K562 (cell line): ENCODE measurements at regions not wholly inside any gene's neighbourhood (a gene's known extent, or its start where the extent isn't known, plus 50 kb on each side); places are given as distances from the start of the nearest gene placed in this dataset.
A peak's percentile ranks its signal among the peaks of the same experiment; 100 is the strongest.

Experiments used
- ATAC-seq: fragments of 200-7000 bp; cut with Tn5 transposase; 3 replicates; pipeline ENCODE4 v1.9.1; 2020; ENCODE audit warnings: moderate library complexity
- BruUV-seq: library from RNA; stranded (reverse); fragments of 400-500 nt; replicated peaks from 2 replicates; lab custom pipeline; 2021; lab: Mats Ljungman, UMichigan
- CTCF ChIA-PET: fragments of 300-600 bp; formaldehyde crosslinking; extraction: SDS; loops from one replicate; lab custom pipeline; 2021; ENCODE audit warnings: low intra/inter-chr PET ratio; lab: Yijun Ruan, JAX
- POLR2A ChIA-PET: fragments of 300-600, 350-650 bp; sonication (Branson Sonifier 250); formaldehyde crosslinking; extraction: SDS; loops from one replicate; lab custom pipeline; 2021; ENCODE audit warnings: antibody characterized with exemption, inconsistent platforms; lab: Yijun Ruan, JAX
- DNase-seq, 4 experiments: peaks; one replicate each; pipeline versions ENCODE4 v3.0.0 to v3.0.0-alpha.2; 2011 to 2018; ENCODE audit warnings: low spot score in 3 of 4, mixed read lengths in 3 of 4; ENCODE audit errors: extremely low read depth in 1 of 4
- FAIRE-seq: peaks from 2 replicates; lab custom pipeline; 2011; peaks lifted over from hg19 to GRCh38; lab: Jason Lieb, UNC
- H2AFZ ChIP-seq: 2 replicates; pipeline ENCODE4 v1.6.0; 2011; ENCODE audit warnings: low read depth, low read length, control low read depth, inconsistent platforms
- H3K27ac ChIP-seq: fragments of 200-600 bp; 3 replicates; pipeline ENCODE4 v1.8.0; 2011; ENCODE audit warnings: low read depth, mild to moderate bottlenecking, control low read depth, inconsistent platforms, low read length, moderate library complexity, mixed read lengths; ENCODE audit errors: extremely low read depth
- H3K27me3 ChIP-seq, 2 experiments: fragments of 300-600 bp in 1 of 2; 2 replicates in 1 of 2; 3 replicates in 1 of 2; pipeline versions ENCODE4 v1.6.0 to v1.8.0; 2011; ENCODE audit warnings: inconsistent platforms in 2 of 2, low read length in 2 of 2, mild to moderate bottlenecking in 1 of 2, mixed read lengths in 1 of 2, moderate library complexity in 1 of 2; ENCODE audit not compliant: control insufficient read depth in 2 of 2, insufficient read depth in 2 of 2
- H3K36me3 ChIP-seq: fragments of 300-600 bp; 3 replicates; pipeline ENCODE4 v1.8.0; 2011; ENCODE audit warnings: mild to moderate bottlenecking, low read length, inconsistent platforms; ENCODE audit not compliant: control insufficient read depth, insufficient read depth
- H3K4me1 ChIP-seq, 2 experiments: fragments of 200-600 bp in 1 of 2; replicated peaks in 1 of 2; 2 replicates in 1 of 2; 3 replicates in 1 of 2; pipeline versions ENCODE4 v1.5.1 to v1.8.0; 2011; ENCODE audit warnings: inconsistent platforms in 2 of 2, low read length in 2 of 2, mild to moderate bottlenecking in 1 of 2, mixed read lengths in 1 of 2, moderate library complexity in 1 of 2; ENCODE audit not compliant: control insufficient read depth in 2 of 2, insufficient read depth in 2 of 2
- H3K4me2 ChIP-seq: 2 replicates; pipeline ENCODE4 v1.6.1; 2011; ENCODE audit warnings: low read length, control low read depth, inconsistent platforms, mixed read lengths; ENCODE audit not compliant: insufficient read depth
- H3K4me3 ChIP-seq: fragments of 200-600 bp; sonication (generic), shearing (Covaris generic); 2 replicates; pipeline ENCODE4 v1.5.1; 2016; ENCODE audit warnings: control low read depth, inconsistent platforms
- H3K79me2 ChIP-seq: fragments of 200-600 bp; 3 replicates; pipeline ENCODE4 v1.8.0; 2011; ENCODE audit warnings: low read length, inconsistent platforms; ENCODE audit not compliant: control insufficient read depth, insufficient read depth
- H3K9ac ChIP-seq, 2 experiments: 2 replicates each; pipeline versions ENCODE4 v1.6.0 to v1.6.1; 2011; ENCODE audit warnings: low read depth in 2 of 2, low read length in 2 of 2, control low read depth in 1 of 2, inconsistent platforms in 1 of 2, mild to moderate bottlenecking in 1 of 2, mixed read lengths in 1 of 2; ENCODE audit not compliant: insufficient read depth in 1 of 2
- H3K9me1 ChIP-seq: one replicate; pipeline ENCODE4 v1.6.0; 2011; ENCODE audit warnings: inconsistent platforms, mild to moderate bottlenecking, low read length, moderate library complexity; ENCODE audit not compliant: control insufficient read depth, insufficient read depth
- H3K9me3 ChIP-seq: replicated peaks from 2 replicates; pipeline ENCODE4 v1.5.1; 2011; ENCODE audit warnings: low read depth, low read length, inconsistent platforms; ENCODE audit not compliant: control insufficient read depth, insufficient read depth
- H4K20me1 ChIP-seq: replicated peaks from 2 replicates; pipeline ENCODE4 v1.6.1; 2011; ENCODE audit warnings: low read length, inconsistent platforms, mixed read lengths; ENCODE audit not compliant: control insufficient read depth, insufficient read depth
- ATF1 ChIP-seq, 2 experiments: fragments of 450-650 bp in 1 of 2; IDR thresholded peaks; 2 replicates each; pipeline ENCODE4 v1.6.1; 2016; ENCODE audit warnings: missing compliant biosample characterization in 1 of 2, missing genetic modification characterization in 1 of 2
- C11orf30 ChIP-seq: fragments of 450-650 bp; IDR thresholded peaks from 2 replicates; pipeline ENCODE4 v1.6.1; 2016; ENCODE audit warnings: low read depth, mild to moderate bottlenecking
- CCNT2 ChIP-seq: IDR thresholded peaks from 2 replicates; pipeline ENCODE4 v1.6.1; 2011; ENCODE audit warnings: borderline replicate concordance, low read depth, mild to moderate bottlenecking, moderate library complexity, mixed read lengths, low read length; ENCODE audit not compliant: insufficient read length; ENCODE audit errors: extremely low read depth
- ELF1 ChIP-seq: fragments of 200-800 bp; sonication (Bioruptor generic); IDR thresholded peaks from 2 replicates; pipeline ENCODE4 v1.6.1; 2016; ENCODE audit warnings: missing genetic modification characterization, missing compliant biosample characterization
- ESRRB ChIP-seq: fragments of 250-450 bp; sonication (Bioruptor Pico); IDR thresholded peaks from 2 replicates; pipeline ENCODE4 v1.5.0; 2020; ENCODE audit warnings: mild to moderate bottlenecking, moderate library complexity, borderline replicate concordance
- GABPA ChIP-seq: fragments of 200-800 bp; sonication (Bioruptor generic); conservative IDR thresholded peaks from 2 replicates; pipeline ENCODE4 v1.6.1; 2016; ENCODE audit warnings: low read depth, missing genetic modification characterization, missing compliant biosample characterization
- MAFG ChIP-seq: fragments of 450-650 bp; conservative IDR thresholded peaks from 2 replicates; pipeline ENCODE4 v1.6.1; 2016; ENCODE audit warnings: missing genetic modification characterization, missing compliant biosample characterization
- PCBP1 ChIP-seq: fragments of 200-400 bp; formaldehyde crosslinking; IDR thresholded peaks from 2 replicates; pipeline ENCODE4 v1.6.1; 2018; ENCODE audit warnings: mild to moderate bottlenecking, low read depth, low read length; ENCODE audit not compliant: poor library complexity, severe bottlenecking
- PHF21A ChIP-seq: fragments of 450-650 bp; IDR thresholded peaks from 2 replicates; pipeline ENCODE4 v1.6.1; 2017; ENCODE audit warnings: low read depth, borderline replicate concordance
- SREBF1 ChIP-seq: fragments of 150-350 bp; IDR thresholded peaks from 2 replicates; pipeline ENCODE4 v1.6.1; 2014; ENCODE audit warnings: antibody characterized with exemption, low read depth, low read length, borderline replicate concordance
- TAF9B ChIP-seq: fragments of 450-650 bp; IDR thresholded peaks from 2 replicates; pipeline ENCODE4 v1.6.1; 2018; ENCODE audit warnings: mild to moderate bottlenecking; ENCODE audit not compliant: partially characterized antibody
- XRCC3 ChIP-seq: fragments of 450-650 bp; IDR thresholded peaks from 2 replicates; pipeline ENCODE4 v1.6.1; 2017; ENCODE audit warnings: mild to moderate bottlenecking, moderate library complexity
- ZFP1 ChIP-seq: fragments of 450-650 bp; formaldehyde crosslinking; IDR thresholded peaks from 2 replicates; pipeline ENCODE4 v1.4.0; 2020; ENCODE audit warnings: mild to moderate bottlenecking, mixed read lengths
- ZNF133 ChIP-seq: fragments of 250-450 bp; sonication (Bioruptor Pico); IDR thresholded peaks from 2 replicates; pipeline ENCODE4 v1.4.0; 2020; ENCODE audit warnings: mild to moderate bottlenecking
- WGBS: fragments of 100-300 bp; shearing (Covaris generic); methylation state at CpG from one replicate; pipeline ENCODE4 v1.1.6; 2016; ENCODE audit warnings: low coverage, mixed read lengths; ENCODE audit not compliant: insufficient coverage; ENCODE audit errors: missing lambda C conversion rate; 5-methylcytosine and 5-hydroxymethylcytosine counted together
- in situ Hi-C: fragments of 300-500 bp; cut with MboI; formaldehyde crosslinking; loops from 4 replicates; pipeline ENCODE4 v1.15.0; 2018; ENCODE audit warnings: inconsistent platforms, mixed read lengths
- intact Hi-C: fragments of 100-400 bp; cut with micrococcal nuclease; formaldehyde crosslinking; loops from 2 replicates; pipeline ENCODE4 v1.14.2; 2022
- TF ChIP-seq, protein P1 (sequence below): sonication (generic); formaldehyde crosslinking; IDR thresholded peaks from 2 replicates; pipeline ENCODE4 v1.8.0; 2023; ENCODE audit warnings: mild to moderate bottlenecking, missing genetic modification reagents
- TF ChIP-seq, protein P2 (sequence below): fragments of 450-650 bp; IDR thresholded peaks from 2 replicates; pipeline ENCODE4 v1.6.1; 2016; ENCODE audit warnings: antibody characterized with exemption

DNA sequence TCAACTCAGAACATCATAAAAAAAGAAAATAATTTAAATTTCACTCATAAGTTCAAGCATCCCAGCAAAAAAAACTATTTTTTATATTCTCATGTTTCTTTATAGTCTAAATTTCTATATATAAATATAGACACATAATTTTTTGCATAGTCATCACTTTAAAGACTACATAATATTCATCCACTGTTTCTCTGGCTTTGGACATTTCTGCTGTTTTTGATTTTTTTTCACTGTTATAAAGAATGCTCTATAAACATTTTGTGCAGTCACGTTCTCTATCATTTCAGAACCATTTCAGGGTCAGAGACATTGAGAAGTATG, 59.7 kb upstream of the CLPB start (continued):
- no peak for TF ChIP-seq SREBF1
- peak; percentile 98 for TF ChIP-seq C11orf30
- TF ChIP-seq ELF1 (tag), result 0 out of 2 replicates have a peak, but pooled peaks have one; percentile 23
- no peak for TF ChIP-seq ATF1 (CRISPR knock-in tag; IDR thresholded peaks at IDR 0.05)
- 0 out of 2 replicates have a peak, but pooled peaks have one; percentile 0 for TF ChIP-seq ATF1 (tag; IDR thresholded peaks at IDR 0.05)
- peak; percentile 76 for TF ChIP-seq CCNT2
- no peak for TF ChIP-seq ZNF133 (CRISPR knock-in tag)
- peak; percentile 32 for TF ChIP-seq TAF9B
- TF ChIP-seq PHF21A, result no peak
- TF ChIP-seq GABPA (tag), result 0 out of 2 replicates have a peak, but pooled peaks have one; percentile 7
- TF ChIP-seq MAFG (tag), result peak; percentile 98

DNA sequence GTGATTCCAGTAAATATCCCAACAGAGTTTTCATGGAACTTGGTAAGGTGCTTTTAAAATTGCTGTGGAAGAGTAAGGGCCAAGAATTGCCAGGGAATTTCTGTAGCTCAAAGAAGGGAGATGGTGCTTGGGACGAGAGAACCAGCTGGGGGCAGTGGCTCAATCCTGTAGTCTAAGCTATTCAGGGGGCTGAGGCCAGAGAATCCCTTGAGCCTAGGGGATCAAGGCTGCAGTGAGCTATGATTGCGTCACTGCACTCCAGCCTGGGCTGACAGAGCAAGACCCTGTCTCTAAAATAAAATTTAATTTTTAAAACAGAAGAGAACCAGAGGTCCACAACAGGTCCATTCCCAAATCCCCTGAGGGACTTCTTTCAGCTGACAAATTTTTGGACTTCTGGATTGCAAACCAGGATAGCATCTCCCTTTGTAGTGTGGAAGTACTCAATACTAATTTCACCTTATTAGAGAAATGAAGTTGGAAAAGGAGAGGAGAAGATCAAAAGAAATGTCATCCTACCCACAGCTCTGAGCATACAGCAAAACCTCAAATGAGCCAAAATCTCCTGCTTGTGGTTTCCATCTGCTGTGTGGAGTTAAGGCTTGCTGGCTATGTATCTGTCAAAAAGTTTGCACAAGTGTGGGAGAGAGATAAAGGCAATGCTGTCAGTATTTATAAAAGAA, 59.2 kb upstream of the CLPB start:
- ATAC-seq (peak; percentile 99), DNase-seq (peak; percentile 30 to 83 (median 55)), FAIRE-seq (peak; percentile 96)
- Histone ChIP-seq H3K36me3 (no peaks in the 10 kb centered on the region), H3K9ac (no peak overlapping the region), H3K4me1 (peaks cover 17% of the 10 kb centered on the region in 2 experiments; a peak in 4 of 5 replicates), H3K27ac (no peak overlapping the region), H3K27me3 (no peaks in the 10 kb centered on the region), H3K9me1 (no peaks in the 10 kb centered on the region), H3K79me2 (no peaks in the 10 kb centered on the region), H4K20me1 (no peaks in the 10 kb centered on the region; the same call in 1 of the 2 replicates), H3K9me3 (no peaks in the 10 kb centered on the region), H3K4me3 (no peak overlapping the region), H2AFZ (no peak overlapping the region), H3K4me2 (no peak overlapping the region; the same call in 1 of the 2 replicates)
- WGBS, result 6% methylated on average over 2 of the region's 2 CpGs
- in situ Hi-C loops, result no loop called here
- BruUV-seq, result no TSS peak
- CTCF ChIA-PET, result no interaction called here
- intact Hi-C loops, result loop anchor here (5.0 kb wide), 1 partner anchor 39 kb away; no protein-coding TSS in a partner anchor
- POLR2A ChIA-PET, result interaction anchor here (1.0 to 1.2 kb wide), 2 partner anchors 31 to 45 kb away, joined by 3 read pairs; no protein-coding TSS in a partner anchor
- TF ChIP-seq XRCC3 (no peak), PCBP1 (no peak), ESRRB (CRISPR knock-in tag) (no peak), ZFP1 (CRISPR knock-in tag) (no peak)
- TF ChIP-seq, protein P1, sequence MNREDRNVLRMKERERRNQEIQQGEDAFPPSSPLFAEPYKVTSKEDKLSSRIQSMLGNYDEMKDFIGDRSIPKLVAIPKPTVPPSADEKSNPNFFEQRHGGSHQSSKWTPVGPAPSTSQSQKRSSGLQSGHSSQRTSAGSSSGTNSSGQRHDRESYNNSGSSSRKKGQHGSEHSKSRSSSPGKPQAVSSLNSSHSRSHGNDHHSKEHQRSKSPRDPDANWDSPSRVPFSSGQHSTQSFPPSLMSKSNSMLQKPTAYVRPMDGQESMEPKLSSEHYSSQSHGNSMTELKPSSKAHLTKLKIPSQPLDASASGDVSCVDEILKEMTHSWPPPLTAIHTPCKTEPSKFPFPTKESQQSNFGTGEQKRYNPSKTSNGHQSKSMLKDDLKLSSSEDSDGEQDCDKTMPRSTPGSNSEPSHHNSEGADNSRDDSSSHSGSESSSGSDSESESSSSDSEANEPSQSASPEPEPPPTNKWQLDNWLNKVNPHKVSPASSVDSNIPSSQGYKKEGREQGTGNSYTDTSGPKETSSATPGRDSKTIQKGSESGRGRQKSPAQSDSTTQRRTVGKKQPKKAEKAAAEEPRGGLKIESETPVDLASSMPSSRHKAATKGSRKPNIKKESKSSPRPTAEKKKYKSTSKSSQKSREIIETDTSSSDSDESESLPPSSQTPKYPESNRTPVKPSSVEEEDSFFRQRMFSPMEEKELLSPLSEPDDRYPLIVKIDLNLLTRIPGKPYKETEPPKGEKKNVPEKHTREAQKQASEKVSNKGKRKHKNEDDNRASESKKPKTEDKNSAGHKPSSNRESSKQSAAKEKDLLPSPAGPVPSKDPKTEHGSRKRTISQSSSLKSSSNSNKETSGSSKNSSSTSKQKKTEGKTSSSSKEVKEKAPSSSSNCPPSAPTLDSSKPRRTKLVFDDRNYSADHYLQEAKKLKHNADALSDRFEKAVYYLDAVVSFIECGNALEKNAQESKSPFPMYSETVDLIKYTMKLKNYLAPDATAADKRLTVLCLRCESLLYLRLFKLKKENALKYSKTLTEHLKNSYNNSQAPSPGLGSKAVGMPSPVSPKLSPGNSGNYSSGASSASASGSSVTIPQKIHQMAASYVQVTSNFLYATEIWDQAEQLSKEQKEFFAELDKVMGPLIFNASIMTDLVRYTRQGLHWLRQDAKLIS (CRISPR knock-in tag), result no peak
- TF ChIP-seq, protein P2, sequence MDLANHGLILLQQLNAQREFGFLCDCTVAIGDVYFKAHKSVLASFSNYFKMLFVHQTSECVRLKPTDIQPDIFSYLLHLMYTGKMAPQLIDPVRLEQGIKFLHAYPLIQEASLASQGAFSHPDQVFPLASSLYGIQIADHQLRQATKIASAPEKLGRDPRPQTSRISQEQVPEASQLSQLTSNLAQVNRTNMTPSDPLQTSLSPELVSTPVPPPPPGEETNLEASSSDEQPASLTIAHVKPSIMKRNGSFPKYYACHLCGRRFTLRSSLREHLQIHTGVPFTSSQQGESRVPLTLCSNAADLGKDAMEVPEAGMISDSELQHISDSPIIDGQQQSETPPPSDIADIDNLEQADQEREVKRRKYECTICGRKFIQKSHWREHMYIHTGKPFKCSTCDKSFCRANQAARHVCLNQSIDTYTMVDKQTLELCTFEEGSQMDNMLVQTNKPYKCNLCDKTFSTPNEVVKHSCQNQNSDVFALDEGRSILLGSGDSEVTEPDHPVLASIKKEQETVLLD, result no peak
